Choroid plexus epithelial cell (primary cell): ENCODE measurements at regions not wholly inside any gene's neighbourhood (a gene's known extent, or its start where the extent isn't known, plus 50 kb on each side); places are given as distances from the start of the nearest gene placed in this dataset.

Experiments
- DNase-seq: peaks from one replicate; pipeline ENCODE4 v3.0.0-alpha.2; 2010; ENCODE audit warnings: low read depth
- H3K4me3 ChIP-seq: 2 replicates; pipeline ENCODE4 v1.5.1; 2011; ENCODE audit warnings: low read depth, mild to moderate bottlenecking, control low read depth, low read length, moderate library complexity
- CTCF ChIP-seq: conservative IDR thresholded peaks from 2 replicates; pipeline ENCODE4 v1.5.1; 2011; ENCODE audit warnings: low read depth, mild to moderate bottlenecking, control low read depth, inconsistent platforms, low read length, moderate library complexity

- TF ChIP-seq CTCF, result no peak
- no peak overlapping the region for H3K4me3 ChIP-seq
- DNase-seq, result no peak
Observed at GRCh38 chr13:85698256-85698655, 101.0 kb downstream of the SLITRK6 start.

GRCh38 chr13:85694992-85695391 lies 104.2 kb downstream of the SLITRK6 start:
- no peak for TF ChIP-seq CTCF
- H3K4me3 ChIP-seq, result no peak overlapping the region
- DNase-seq, result no peak

GRCh38 chr13:85693889-85694511 lies 105.2 kb downstream of the SLITRK6 start:
- peak; percentile 31 for DNase-seq
- TF ChIP-seq CTCF, result no peak
- H3K4me3 ChIP-seq, result no peak overlapping the region

GRCh38 chr13:85690368-85690767 lies 108.9 kb downstream of the SLITRK6 start:
- no peak for DNase-seq
- H3K4me3 ChIP-seq, result no peak overlapping the region
- TF ChIP-seq CTCF, result no peak

- no peak overlapping the region for H3K4me3 ChIP-seq
- TF ChIP-seq CTCF, result no peak
- no peak for DNase-seq
Observed at GRCh38 chr13:85685436-85685835, 113.8 kb downstream of the SLITRK6 start.

GRCh38 chr13:85675151-85675907 lies 123.9 kb downstream of the SLITRK6 start:
- H3K4me3 ChIP-seq, result no peak overlapping the region
- TF ChIP-seq CTCF, result no peak
- DNase-seq, result peak; percentile 7

- DNase-seq, result no peak
- TF ChIP-seq CTCF, result no peak
- H3K4me3 ChIP-seq, result no peak overlapping the region
Observed at GRCh38 chr13:85671336-85671735, 127.9 kb downstream of the SLITRK6 start.
